NB4 (cell line): ENCODE measurements at regions not wholly inside any gene's neighbourhood (a gene's known extent, or its start where the extent isn't known, plus 50 kb on each side); places are given as distances from the start of the nearest gene placed in this dataset.

Source experiments
- POLR2A ChIP-seq: IDR thresholded peaks from 2 replicates; pipeline ENCODE4 v1.6.1; 2011; ENCODE audit warnings: mild to moderate bottlenecking; ENCODE audit not compliant: insufficient read length; ENCODE audit errors: extremely low read depth
- TF ChIP-seq, protein P1 (sequence below): IDR thresholded peaks from one replicate; pipeline ENCODE4 v1.5.1; 2012; ENCODE audit warnings: low read depth, low read length

DNA sequence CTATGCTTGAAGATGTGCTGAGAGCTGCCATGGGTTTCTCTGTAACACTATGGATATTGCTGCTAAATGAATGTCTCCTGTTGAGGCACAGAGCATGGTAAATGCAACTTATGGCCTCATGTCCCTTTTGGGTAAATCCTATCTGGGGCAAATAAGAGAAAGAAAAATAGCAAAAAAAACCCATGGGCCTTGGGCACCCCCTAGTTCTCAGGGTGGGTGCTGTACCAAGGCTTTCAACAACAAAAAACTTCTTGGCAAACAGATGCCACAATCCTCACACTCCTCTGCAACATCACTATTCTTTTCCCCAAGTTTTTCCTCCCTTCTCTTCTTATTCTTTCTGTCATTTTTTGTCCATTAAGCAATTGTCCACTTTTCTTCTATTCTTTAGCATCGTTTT, 340.1 kb upstream of the ROBO2 start:
- TF ChIP-seq, protein P1, sequence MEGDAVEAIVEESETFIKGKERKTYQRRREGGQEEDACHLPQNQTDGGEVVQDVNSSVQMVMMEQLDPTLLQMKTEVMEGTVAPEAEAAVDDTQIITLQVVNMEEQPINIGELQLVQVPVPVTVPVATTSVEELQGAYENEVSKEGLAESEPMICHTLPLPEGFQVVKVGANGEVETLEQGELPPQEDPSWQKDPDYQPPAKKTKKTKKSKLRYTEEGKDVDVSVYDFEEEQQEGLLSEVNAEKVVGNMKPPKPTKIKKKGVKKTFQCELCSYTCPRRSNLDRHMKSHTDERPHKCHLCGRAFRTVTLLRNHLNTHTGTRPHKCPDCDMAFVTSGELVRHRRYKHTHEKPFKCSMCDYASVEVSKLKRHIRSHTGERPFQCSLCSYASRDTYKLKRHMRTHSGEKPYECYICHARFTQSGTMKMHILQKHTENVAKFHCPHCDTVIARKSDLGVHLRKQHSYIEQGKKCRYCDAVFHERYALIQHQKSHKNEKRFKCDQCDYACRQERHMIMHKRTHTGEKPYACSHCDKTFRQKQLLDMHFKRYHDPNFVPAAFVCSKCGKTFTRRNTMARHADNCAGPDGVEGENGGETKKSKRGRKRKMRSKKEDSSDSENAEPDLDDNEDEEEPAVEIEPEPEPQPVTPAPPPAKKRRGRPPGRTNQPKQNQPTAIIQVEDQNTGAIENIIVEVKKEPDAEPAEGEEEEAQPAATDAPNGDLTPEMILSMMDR = no peak
- no peak for TF ChIP-seq POLR2A
